GM08714 (cell line): ENCODE measurements at regions not wholly inside any gene's neighbourhood (a gene's known extent, or its start where the extent isn't known, plus 50 kb on each side); places are given as distances from the start of the nearest gene placed in this dataset.
A peak's percentile ranks its signal among the peaks of the same experiment; 100 is the strongest.
"Not testable (repeated sequence)": the region's sequence is repeated elsewhere in the genome, so short reads cannot be mapped to it uniquely, and the experiment has no call there.

Source experiments
- H3K4me3 ChIP-seq: fragments of 200-500 bp; sonication (Bioruptor generic); 2 replicates; pipeline ENCODE4 v1.5.1; 2014; ENCODE audit warnings: mild to moderate bottlenecking, low read length, inconsistent platforms
- ZNF274 ChIP-seq: IDR thresholded peaks from 2 replicates; pipeline ENCODE4 v1.6.1; 2012; ENCODE audit warnings: mild to moderate bottlenecking, low read depth, low read length

DNA sequence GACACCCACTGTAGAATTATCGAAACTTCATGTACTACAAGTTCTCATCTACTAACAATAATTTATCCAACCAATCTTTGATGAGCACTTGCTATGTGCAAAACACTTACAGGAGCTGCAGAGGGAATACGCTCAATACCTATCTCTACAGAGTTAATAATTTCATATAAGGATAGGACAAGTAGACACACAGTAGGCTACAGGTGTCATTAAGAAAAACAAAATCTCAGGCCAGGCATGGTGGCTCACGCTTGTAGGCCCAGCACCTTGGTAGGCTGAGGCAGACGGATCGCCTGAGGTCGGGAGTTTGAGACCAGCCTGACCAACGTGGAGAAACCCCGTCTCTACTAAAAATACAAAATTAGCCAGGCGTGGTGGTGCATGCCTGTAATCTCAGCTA is 91.3 kb upstream of the PLEKHM1 start:
- TF ChIP-seq ZNF274: no peak
- H3K4me3 ChIP-seq: no peak overlapping the region

DNA sequence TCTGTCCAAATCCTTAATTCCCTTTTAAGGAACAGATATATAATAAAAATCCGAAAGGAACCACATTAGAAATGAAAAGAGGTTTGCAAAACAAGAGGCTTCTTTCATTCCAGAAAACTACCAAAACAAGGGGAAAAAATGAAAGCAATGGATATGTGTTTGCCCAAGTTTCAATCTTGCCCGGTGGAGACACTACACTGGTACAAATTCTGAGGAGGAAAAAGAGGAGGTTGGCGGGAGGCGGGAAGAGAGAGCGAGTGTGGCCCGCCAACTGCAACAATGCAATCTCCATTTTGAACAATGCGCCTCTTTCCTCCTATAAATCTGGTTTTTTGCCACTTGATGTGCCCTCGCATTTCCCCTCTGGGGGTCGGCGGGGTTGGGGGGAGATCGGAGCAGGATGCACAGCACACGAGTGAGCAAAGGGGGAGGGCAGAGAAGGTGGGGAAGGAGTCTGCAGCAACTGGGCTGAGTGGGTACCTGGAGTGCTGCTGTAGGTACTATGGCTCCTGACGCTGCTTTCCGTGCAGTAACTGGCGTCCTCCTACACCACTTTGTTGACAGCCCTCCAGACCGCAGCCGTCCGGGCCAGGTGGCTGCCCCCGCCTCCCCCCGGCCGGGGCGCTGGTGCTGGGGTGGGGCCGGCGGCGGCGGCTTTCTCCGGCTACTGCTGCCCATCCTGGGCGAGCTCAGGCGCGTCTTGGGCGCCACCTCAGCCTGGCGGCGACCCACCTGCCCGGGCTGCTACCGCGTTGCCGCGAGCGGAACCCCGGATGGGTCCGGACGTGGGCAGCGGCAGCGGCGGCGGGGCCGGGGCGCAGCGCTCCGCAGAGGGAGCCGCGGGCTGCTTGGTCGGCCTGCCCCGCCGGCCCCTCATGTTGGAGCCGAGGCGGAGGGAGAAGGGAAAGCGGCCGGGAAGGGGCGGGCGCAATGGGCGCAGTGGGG is 93.8 kb upstream of the PLEKHM1 start:
- no peak for TF ChIP-seq ZNF274
- peak overlapping the region; percentile 88 for H3K4me3 ChIP-seq

DNA sequence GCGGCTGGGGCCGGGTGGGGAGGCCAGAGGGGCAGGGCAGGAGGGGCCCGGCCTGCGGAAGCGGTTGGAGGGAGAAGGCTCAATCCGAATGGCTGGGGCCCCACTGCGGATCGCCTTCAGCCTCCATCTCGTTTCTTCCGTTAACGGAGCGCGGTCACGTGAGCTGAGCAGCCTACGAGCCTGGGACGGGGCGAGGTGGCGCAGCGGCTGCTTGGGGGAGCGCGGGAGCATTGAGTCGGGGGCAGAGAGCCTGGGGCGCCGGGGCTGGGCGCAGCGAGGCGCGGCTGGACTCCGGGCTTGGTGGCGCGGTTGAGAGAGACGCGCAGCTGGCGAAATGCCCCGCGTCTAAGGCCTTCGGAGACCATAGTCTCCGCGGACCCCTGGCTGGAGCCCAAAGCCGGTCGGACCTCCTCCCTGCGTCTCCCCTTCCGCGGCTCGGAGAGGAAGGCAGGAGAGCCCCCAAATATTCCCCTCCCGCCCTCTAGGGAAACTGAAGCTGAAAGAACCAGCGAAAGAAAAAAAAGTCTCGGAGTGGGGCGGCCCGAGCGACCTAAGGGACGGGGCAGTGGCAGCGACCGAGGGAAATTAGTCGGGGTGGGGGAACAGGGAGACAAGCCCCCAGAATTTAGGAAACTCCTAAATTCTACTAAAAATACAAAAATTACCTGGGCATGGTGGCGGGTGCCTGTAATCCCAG is 94.7 kb upstream of the PLEKHM1 start:
- peak overlapping the region; percentile 88 for H3K4me3 ChIP-seq

DNA sequence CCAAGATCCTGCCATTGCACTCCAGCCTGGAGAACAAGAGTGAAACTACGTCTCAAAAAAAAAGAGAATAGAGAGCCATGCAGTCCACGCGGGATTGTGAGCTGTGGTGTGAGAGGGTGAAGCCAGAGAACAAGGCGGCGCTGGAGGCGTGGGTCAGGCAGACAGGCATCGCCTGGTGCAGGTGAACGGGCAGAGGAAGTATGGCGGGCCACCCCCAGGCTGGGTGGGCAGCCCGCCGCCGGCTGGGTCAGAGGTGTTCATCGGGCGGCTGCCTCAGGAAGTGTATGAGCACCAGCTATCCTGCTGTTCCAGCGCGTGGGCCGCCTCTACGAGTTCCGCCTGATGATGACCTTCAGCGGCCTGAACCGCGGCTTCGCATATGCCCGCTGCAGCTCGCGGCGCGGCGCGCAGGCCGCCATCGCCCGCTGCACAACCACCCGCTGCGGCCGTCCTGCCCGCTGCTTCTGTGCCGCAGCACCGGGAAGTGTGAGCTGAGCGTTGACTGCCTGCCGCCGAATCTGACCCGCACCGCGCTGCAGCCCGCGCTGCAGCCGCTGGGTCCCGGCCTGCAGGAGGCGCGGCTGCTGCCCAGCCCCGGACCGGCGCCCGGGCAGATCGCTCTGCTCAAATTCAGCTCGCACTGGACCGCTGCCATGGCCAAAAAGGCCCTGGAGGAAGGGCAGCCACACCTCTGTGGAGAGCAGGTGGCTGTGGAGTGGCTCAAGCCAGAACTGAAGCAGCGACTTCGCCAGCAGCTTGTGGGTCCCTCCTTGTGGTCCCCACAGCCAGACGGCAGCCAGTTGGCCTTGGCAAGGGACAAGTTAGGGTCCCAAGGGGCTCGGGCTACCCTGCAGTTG is 95.5 kb upstream of the PLEKHM1 start:
- peak overlapping the region; percentile 88 for H3K4me3 ChIP-seq

DNA sequence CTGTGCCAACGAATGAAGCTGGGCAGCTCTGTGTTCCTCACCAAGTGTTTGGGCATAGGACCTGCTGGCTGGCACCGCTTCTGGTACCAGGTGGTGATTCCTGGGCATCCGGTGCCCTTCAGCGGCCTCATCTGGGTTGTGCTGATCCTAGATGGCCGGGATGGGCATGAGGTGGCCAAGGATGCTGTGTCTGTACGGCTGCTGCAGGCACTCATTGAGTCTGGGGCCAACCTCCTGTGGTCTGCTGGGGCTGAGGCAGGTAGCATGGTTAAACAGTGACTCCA is 96.1 kb upstream of the PLEKHM1 start:
- H3K4me3 ChIP-seq: peak overlapping the region; percentile 88; the same call in 1 of the 2 replicates

DNA sequence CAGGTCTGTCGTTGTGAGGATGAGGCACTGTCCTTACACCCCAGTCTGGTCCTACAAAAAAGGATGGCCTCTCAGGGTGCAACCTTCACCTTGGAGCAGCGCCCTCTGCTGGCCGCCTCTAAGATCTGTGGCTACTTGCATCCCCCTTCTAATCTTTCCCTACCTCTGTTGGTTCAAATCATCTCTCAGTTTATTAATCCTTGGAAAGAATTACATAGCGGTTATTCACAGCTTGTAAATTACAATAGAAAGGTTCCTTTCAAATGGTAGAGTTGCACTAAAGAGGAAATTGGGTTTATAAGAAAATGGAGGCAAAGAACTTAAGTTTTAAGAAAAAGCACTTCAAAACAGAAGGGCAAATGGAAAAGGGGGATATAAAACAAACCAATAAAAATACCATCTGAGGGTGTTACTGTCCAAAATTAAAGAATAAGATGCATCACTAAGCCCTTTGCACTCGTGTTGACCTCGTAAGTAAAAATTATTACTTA is 102.0 kb upstream of the PLEKHM1 start:
- not testable (repeated sequence) for H3K4me3 ChIP-seq

DNA sequence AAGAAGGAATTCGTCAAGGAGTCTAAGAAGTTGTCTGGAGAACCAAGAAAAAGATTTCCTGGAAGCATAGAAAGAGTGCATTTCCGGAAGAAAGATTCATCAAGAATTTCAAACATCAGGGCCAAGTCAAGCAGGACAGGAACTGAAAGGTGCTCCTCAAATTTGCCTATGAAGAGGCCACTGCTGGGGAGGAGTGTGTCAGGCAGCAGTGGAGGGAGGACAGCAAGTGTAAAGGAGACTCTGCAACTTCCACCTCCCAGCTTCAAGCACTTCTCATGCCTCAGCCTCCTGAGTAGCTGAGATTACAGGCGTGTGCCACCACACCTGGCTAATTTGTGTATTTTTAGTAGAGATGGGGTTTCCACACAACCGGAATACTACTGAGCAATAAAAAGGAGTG is 105.8 kb upstream of the PLEKHM1 start:
- H3K4me3 ChIP-seq: not testable (repeated sequence)

DNA sequence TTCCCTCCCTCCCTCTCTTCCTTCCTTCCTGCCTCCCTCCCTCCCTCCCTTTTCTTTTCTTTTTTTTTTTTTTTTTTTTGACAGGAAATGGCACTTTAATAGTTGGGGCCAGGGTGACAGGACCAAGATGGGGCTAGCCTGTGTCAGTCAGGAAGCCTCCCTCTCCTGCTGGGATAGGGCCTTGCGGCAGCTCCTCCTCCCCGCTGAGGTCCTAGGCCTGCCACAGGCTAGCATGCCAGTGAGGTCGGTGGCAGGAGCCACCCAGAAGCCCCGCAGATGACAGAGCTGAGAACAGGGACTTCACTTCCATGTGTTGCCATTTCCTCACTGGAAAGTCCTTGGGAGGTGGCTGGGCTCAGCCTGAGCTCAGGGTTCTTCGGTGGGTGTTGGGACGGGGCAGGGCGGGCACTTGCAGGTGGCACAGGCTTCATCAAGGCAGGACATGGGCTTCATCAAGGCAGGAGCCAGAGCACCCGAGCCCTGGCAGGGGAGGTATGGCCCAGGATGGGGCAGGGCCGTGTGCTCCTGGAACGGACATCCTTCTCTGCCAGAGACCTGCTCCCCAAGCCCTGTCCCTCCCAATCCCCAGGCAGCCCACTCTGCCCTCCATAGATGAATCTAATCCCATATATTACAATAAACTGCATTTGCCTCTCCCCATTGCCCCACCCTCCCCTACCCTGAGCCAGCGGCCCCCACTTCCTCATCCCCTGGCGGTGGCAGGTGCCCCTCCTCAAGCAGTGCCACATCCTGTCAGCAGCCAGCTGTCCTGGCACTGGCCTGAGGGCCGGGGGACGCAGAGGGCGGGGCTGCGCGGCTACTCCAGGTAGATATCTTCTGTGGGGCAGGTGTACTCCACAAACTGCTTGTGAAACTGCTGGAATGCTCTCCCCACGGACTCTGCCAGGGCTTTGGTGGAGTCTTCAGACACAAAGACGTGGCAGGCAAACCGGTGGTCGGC is 109.8 kb upstream of the PLEKHM1 start:
- not testable (repeated sequence) for H3K4me3 ChIP-seq

DNA sequence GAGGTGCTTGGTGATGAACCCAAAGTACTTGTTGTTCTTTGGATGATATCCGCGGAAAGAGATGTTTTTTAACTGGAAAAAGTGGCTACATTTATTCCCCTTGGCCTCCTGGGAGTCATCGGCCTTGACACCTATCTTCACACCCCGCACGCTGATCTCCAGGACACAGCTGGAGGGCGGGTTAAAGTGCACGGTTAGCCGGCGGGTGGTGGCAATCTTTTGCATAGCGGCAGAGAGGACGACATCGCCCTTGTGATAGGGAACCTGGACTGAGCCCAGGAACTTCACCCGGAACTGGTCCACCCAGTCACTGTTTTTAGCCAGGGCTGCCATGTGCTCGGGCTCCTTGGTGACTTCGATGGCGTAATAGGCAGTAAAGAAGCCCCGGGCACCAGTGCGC is 110.5 kb upstream of the PLEKHM1 start:
- not testable (repeated sequence) for H3K4me3 ChIP-seq

DNA sequence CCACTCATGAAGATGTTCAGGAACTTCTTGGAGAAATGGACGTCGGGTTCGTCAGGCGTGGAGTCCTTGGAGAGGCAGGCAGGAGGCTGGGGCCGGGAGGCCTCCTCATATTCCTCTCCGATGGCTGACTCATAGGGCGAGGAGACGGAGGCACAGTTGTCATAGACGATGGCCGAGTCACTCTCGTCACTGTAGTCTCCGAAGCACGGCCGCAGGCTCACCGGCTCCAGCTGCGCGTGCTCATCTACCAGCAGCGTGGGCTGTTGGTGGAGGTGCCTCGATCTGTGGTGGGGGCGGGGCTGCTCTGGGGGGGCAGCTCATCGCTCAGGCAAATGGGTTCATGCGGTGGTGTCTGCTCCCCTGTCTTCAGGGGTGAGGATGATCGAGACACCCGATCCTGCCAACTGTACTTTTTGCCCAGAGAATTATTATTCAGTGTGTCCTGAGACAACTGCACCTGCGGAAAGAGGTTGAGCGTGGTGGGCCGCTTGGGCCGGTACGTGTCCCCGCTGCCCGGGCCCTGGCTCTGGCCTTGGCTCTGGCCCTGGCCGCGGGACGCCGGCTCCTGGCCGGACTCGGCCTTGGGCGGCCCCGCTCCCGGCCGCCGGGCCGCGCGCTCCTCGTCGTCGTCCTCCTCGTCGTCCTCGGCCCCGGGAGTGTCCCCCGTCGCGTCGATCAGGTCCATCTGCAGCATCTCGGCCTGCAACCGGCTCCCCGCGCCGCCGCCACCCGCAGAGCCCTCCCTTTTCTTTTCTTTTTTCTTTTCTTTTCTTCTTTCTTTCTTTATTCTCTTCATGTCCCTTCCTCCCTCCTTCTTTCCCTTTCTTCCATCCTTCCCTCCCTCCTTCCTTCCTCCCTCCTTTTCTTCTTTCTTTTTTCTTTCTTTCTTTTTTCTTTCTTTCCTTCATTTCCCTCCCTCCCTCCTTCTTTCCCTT is 111.4 kb upstream of the PLEKHM1 start:
- H3K4me3 ChIP-seq: not testable (repeated sequence)

DNA sequence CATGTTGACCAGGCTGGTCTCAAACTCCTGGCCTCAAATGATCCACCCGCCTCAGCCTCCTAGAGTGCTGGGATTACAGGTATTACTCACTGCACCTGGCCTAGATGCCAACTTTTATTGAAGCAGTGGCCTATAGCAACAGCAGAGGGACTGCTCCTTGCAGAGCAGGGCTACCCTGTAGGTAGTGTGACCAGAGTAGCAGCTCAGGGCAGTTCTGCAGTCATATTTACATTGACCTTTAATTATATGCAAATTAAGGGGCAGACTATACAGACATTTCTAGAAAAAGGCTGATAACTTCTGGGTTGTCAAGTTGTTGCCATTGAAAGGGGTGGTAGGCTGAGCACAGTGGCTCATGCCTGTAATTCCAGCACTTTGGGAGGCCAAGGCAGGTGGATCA is 115.2 kb upstream of the PLEKHM1 start:
- not testable (repeated sequence) for H3K4me3 ChIP-seq

DNA sequence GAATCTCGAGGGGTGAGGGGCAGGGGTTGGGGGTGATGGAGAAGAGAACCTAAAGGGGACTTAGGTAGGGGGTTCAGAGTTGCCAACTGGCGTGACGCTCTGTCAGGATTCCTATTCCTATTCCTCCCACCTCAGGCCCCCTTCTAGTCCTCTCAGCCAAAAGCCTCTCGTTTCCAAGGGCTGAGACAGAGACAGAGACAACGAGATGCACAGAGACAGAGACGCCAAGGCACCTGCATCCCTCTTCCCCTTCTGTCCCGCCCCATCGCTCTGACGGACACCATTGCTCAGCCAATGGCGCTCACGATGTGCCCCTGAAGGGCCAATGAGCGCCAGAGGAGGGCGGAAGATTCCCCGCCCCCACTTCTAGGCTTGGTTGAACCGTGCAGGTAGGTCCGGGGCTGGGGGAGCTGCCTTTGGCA is 129.5 kb upstream of the PLEKHM1 start:
- H3K4me3 ChIP-seq: peak overlapping the region; percentile 67; the same call in 1 of the 2 replicates

DNA sequence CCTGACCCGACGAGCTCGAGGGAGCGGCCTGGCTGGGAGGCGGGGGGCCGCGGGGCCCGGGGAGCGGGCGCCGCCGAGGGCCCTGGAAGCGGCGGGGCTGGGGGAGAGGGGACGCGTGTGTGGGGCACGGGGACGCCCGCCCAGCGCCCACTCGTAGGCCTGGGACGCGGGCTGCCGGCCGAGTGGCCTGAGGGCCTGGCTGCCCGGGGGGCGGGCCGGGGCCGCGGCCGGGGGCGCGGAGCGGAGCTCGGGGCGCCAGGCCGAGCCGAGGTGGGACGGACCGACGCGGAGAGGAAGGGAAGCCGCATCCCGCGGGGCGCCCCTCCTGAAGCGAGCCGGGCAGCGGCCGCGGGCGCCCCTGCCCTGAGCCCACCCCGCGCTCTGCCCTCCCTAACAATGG is 129.9 kb upstream of the PLEKHM1 start:
- peak overlapping the region; percentile 67; the same call in 1 of the 2 replicates for H3K4me3 ChIP-seq

DNA sequence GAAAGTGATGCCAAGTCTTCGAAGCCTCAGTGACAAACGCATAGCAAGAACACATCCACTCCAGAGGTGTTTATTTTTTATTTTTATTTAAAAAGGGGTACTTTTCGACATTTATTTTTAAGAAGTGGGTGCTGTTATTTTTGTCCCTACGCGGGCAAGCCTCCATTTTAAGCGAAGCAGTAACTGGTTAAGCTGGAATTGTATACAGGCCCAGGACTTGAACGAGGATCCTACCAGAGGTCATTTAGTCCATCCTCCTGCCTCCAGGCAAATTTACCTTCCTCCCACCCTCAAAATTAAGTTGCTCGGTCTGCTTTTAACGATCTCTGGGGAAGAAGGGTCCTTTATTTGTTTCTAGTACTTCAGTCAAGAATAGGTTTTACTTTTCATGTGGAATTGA is 130.6 kb upstream of the PLEKHM1 start:
- H3K4me3 ChIP-seq: not testable (repeated sequence)

DNA sequence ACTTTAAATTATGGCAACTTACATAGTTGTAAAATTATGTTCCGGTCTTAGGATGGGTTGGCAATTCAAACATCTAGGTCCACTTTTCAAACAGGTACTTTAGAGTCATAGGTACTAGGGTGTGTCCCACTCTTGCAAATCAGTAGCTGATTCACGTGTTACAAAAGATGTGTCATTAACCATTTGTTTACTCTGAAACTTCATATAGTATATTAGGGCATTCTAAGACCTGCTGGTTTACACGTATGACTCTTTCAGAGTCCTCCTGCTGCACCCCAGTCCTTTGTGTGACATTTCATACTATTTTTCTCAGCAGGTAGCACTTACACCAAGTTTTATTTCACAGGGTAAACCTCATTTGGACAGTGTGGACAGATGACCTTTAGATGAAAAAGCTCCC is 131.8 kb upstream of the PLEKHM1 start:
- H3K4me3 ChIP-seq: not testable (repeated sequence)
